ENCODE measurements at regions not wholly inside any gene's neighbourhood (a gene's known extent, or its start where the extent isn't known, plus 50 kb on each side); places are given as distances from the start of the nearest gene placed in this dataset.
"Not testable (repeated sequence)": the region's sequence is repeated elsewhere in the genome, so short reads cannot be mapped to it uniquely, and the experiment has no call there.

GRCh38 chr4:27075603-27076002, 215.0 kb downstream of the STIM2 start:
- intact Hi-C loops (cut with DNase I); H3K4me1 ChIP-seq (ENCODE audit: control insufficient read depth in 1 of 2, insufficient read depth in 2 of 2, low read length in 2 of 2); ATAC-seq (ENCODE audit: low FRiP score); H3K27ac ChIP-seq (ENCODE audit: low read depth in 1 of 2, low read length in 2 of 2); H3K27me3 ChIP-seq (ENCODE audit: control insufficient read depth in 1 of 2, insufficient read depth in 2 of 2, low read length in 1 of 2); DNase-seq; H3K36me3 ChIP-seq (ENCODE audit: control insufficient read depth in 1 of 2, insufficient read depth in 2 of 2, low read length in 1 of 2); H3K4me3 ChIP-seq (ENCODE audit: low read length in 2 of 2); H3K9me3 ChIP-seq (ENCODE audit: control insufficient read depth, low read length): not testable (repeated sequence)
- WGBS, 2 donors = 69 to 73% methylated on average over 14 to 15 of the region's 15 CpGs

GRCh38 chr4:27078934-27079455, 218.4 kb downstream of the STIM2 start:
- Histone ChIP-seq H3K4me1 (ENCODE audit: control insufficient read depth in 1 of 2, insufficient read depth in 2 of 2, low read length in 2 of 2) (no peaks in the 10 kb centered on the region), H3K36me3 (ENCODE audit: control insufficient read depth in 1 of 2, insufficient read depth in 2 of 2, low read length in 1 of 2) (no peaks in the 10 kb centered on the region), H3K4me3 (ENCODE audit: low read length in 2 of 2) (no peak overlapping the region), H3K9me3 (ENCODE audit: control insufficient read depth, low read length) (peaks cover 2% of the 10 kb centered on the region), H3K27ac (ENCODE audit: low read depth in 1 of 2, low read length in 2 of 2) (no peak overlapping the region), H3K27me3 (ENCODE audit: control insufficient read depth in 1 of 2, insufficient read depth in 2 of 2, low read length in 1 of 2) (peaks cover 0 to 1% of the 10 kb centered on the region in 2 donors)
- intact Hi-C loops (cut with DNase I) = no loop called here
- 40 to 45% methylated on average over 4 of the region's 4 CpGs for WGBS, 2 donors
- ATAC-seq (ENCODE audit: low FRiP score) (no peak), DNase-seq (no peak)

GRCh38 chr4:27081675-27082586, 221.3 kb downstream of the STIM2 start:
- no peak overlapping the region for H3K4me3 ChIP-seq (ENCODE audit: low read length in 2 of 2)
- intact Hi-C loops (cut with DNase I) = no loop called here
- no peak for ATAC-seq (ENCODE audit: low FRiP score)
- H3K4me1 ChIP-seq (ENCODE audit: control insufficient read depth in 1 of 2, insufficient read depth in 2 of 2, low read length in 2 of 2) = no peaks in the 10 kb centered on the region
- H3K9me3 ChIP-seq (ENCODE audit: control insufficient read depth, low read length) = peaks cover 2% of the 10 kb centered on the region
- H3K36me3 ChIP-seq (ENCODE audit: control insufficient read depth in 1 of 2, insufficient read depth in 2 of 2, low read length in 1 of 2) = no peaks in the 10 kb centered on the region
- no peak overlapping the region for H3K27ac ChIP-seq (ENCODE audit: low read depth in 1 of 2, low read length in 2 of 2)
- H3K27me3 ChIP-seq (ENCODE audit: control insufficient read depth in 1 of 2, insufficient read depth in 2 of 2, low read length in 1 of 2) = peaks cover 0 to 1% of the 10 kb centered on the region in 2 donors
- WGBS, 2 donors = 48 to 51% methylated on average over 6 of the region's 6 CpGs
- no peak for DNase-seq

- Histone ChIP-seq H3K36me3 (ENCODE audit: control insufficient read depth in 1 of 2, insufficient read depth in 2 of 2, low read length in 1 of 2) (no peaks in the 10 kb centered on the region), H3K9me3 (ENCODE audit: control insufficient read depth, low read length) (peaks cover 2% of the 10 kb centered on the region), H3K27ac (ENCODE audit: low read depth in 1 of 2, low read length in 2 of 2) (no peak overlapping the region), H3K4me1 (ENCODE audit: control insufficient read depth in 1 of 2, insufficient read depth in 2 of 2, low read length in 2 of 2) (no peaks in the 10 kb centered on the region), H3K4me3 (ENCODE audit: low read length in 2 of 2) (no peak overlapping the region), H3K27me3 (ENCODE audit: control insufficient read depth in 1 of 2, insufficient read depth in 2 of 2, low read length in 1 of 2) (peaks cover 0 to 1% of the 10 kb centered on the region in 2 donors)
- DNase-seq (no peak), ATAC-seq (ENCODE audit: low FRiP score) (no peak)
- 75 to 87% methylated on average over 4 of the region's 4 CpGs for WGBS, 2 donors
- intact Hi-C loops (cut with DNase I) = no loop called here
These were observed 222.1 kb downstream of the STIM2 start for GRCh38 chr4:27082776-27083175.

GRCh38 chr4:27084685-27085361, 224.2 kb downstream of the STIM2 start:
- no peak overlapping the region for H3K27ac ChIP-seq (ENCODE audit: low read depth in 1 of 2, low read length in 2 of 2)
- ATAC-seq (ENCODE audit: low FRiP score) (no peak), DNase-seq (peak in 1 of 2 donors; percentile 80)
- intact Hi-C loops (cut with DNase I) = no loop called here
- H3K4me1 ChIP-seq (ENCODE audit: control insufficient read depth in 1 of 2, insufficient read depth in 2 of 2, low read length in 2 of 2) = no peaks in the 10 kb centered on the region
- 3 to 7% methylated on average over 33 of the region's 33 CpGs for WGBS, 2 donors
- peaks cover 0 to 1% of the 10 kb centered on the region in 2 donors for H3K27me3 ChIP-seq (ENCODE audit: control insufficient read depth in 1 of 2, insufficient read depth in 2 of 2, low read length in 1 of 2)
- H3K9me3 ChIP-seq (ENCODE audit: control insufficient read depth, low read length) = no peaks in the 10 kb centered on the region
- H3K4me3 ChIP-seq (ENCODE audit: low read length in 2 of 2) = peak overlapping the region; percentile 30 to 47
- H3K36me3 ChIP-seq (ENCODE audit: control insufficient read depth in 1 of 2, insufficient read depth in 2 of 2, low read length in 1 of 2) = no peaks in the 10 kb centered on the region

- H3K4me1 ChIP-seq (ENCODE audit: control insufficient read depth in 1 of 2, insufficient read depth in 2 of 2, low read length in 2 of 2) = no peaks in the 10 kb centered on the region
- intact Hi-C loops (cut with DNase I) = no loop called here
- H3K27me3 ChIP-seq (ENCODE audit: control insufficient read depth in 1 of 2, insufficient read depth in 2 of 2, low read length in 1 of 2) = peaks cover 0 to 1% of the 10 kb centered on the region in 2 donors
- no peak overlapping the region for H3K4me3 ChIP-seq (ENCODE audit: low read length in 2 of 2)
- H3K27ac ChIP-seq (ENCODE audit: low read depth in 1 of 2, low read length in 2 of 2) = no peak overlapping the region
- ATAC-seq (ENCODE audit: low FRiP score) (no peak), DNase-seq (no peak)
- H3K9me3 ChIP-seq (ENCODE audit: control insufficient read depth, low read length) = no peaks in the 10 kb centered on the region
- 29 to 32% methylated on average over 7 of the region's 7 CpGs for WGBS, 2 donors
- H3K36me3 ChIP-seq (ENCODE audit: control insufficient read depth in 1 of 2, insufficient read depth in 2 of 2, low read length in 1 of 2) = no peaks in the 10 kb centered on the region
These were observed 224.8 kb downstream of the STIM2 start for GRCh38 chr4:27085396-27085795.

GRCh38 chr4:27087306-27088045, 226.8 kb downstream of the STIM2 start:
- ATAC-seq (ENCODE audit: low FRiP score) = no peak

GRCh38 chr4:27088491-27088890, 227.8 kb downstream of the STIM2 start:
- no peak overlapping the region for H3K4me3 ChIP-seq (ENCODE audit: low read length in 2 of 2)
- no peaks in the 10 kb centered on the region for H3K36me3 ChIP-seq (ENCODE audit: control insufficient read depth in 1 of 2, insufficient read depth in 2 of 2, low read length in 1 of 2)
- 20 to 24% methylated on average over 5 of the region's 5 CpGs for WGBS, 2 donors
- intact Hi-C loops (cut with DNase I) = no loop called here
- H3K4me1 ChIP-seq (ENCODE audit: control insufficient read depth in 1 of 2, insufficient read depth in 2 of 2, low read length in 2 of 2) = no peaks in the 10 kb centered on the region
- DNase-seq (no peak), ATAC-seq (ENCODE audit: low FRiP score) (no peak)
- no peaks in the 10 kb centered on the region for H3K9me3 ChIP-seq (ENCODE audit: control insufficient read depth, low read length)
- H3K27ac ChIP-seq (ENCODE audit: low read depth in 1 of 2, low read length in 2 of 2) = no peak overlapping the region
- no peaks in the 10 kb centered on the region for H3K27me3 ChIP-seq (ENCODE audit: control insufficient read depth in 1 of 2, insufficient read depth in 2 of 2, low read length in 1 of 2)

More at GRCh38 chr4:27087306-27088045, 226.8 kb downstream of the STIM2 start:
- H3K27ac ChIP-seq (ENCODE audit: low read depth in 1 of 2, low read length in 2 of 2) = no peak overlapping the region
- H3K9me3 ChIP-seq (ENCODE audit: control insufficient read depth, low read length) = no peaks in the 10 kb centered on the region
- no peaks in the 10 kb centered on the region for H3K4me1 ChIP-seq (ENCODE audit: control insufficient read depth in 1 of 2, insufficient read depth in 2 of 2, low read length in 2 of 2)
- no peaks in the 10 kb centered on the region for H3K36me3 ChIP-seq (ENCODE audit: control insufficient read depth in 1 of 2, insufficient read depth in 2 of 2, low read length in 1 of 2)
- no peaks in the 10 kb centered on the region for H3K27me3 ChIP-seq (ENCODE audit: control insufficient read depth in 1 of 2, insufficient read depth in 2 of 2, low read length in 1 of 2)
- no peak for DNase-seq
- 84 to 87% methylated on average over 8 of the region's 8 CpGs for WGBS, 2 donors
- intact Hi-C loops (cut with DNase I) = no loop called here
- no peak overlapping the region for H3K4me3 ChIP-seq (ENCODE audit: low read length in 2 of 2)
